ENCODE measurements at regions not wholly inside any gene's neighbourhood (a gene's known extent, or its start where the extent isn't known, plus 50 kb on each side); places are given as distances from the start of the nearest gene placed in this dataset.
"Not testable (repeated sequence)": the region's sequence is repeated elsewhere in the genome, so short reads cannot be mapped to it uniquely, and the experiment has no call there.

DNA sequence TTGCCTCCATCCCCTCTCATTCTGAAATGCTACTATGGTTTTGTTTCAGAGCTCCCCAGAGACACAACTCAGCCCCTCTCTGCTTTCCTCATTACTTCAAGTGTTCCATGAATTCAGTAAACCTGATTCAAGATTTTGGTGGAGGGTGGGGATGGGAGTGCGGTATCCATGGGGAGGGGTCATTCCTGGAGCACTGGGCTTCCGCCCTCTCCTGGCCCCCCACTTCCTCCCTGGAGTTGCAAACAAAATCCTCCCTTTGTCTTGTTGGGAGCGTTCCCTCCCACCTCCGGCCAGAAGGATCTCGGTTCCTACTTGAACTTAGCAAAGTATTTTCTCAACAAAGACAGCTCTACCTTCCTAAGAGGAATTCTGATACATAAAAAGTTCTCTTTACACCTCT is 71.8 kb upstream of the LTA4H start:
- no peaks in the 10 kb centered on the region for H3K79me1 ChIP-seq (ENCODE audit: low read length)
- no peaks in the 10 kb centered on the region for H3K36me3 ChIP-seq (ENCODE audit: control insufficient read depth, insufficient read depth, low read length)
- no peak overlapping the region for H4K8ac ChIP-seq (ENCODE audit: low read depth, low read length)
- DNase-seq, result no peak
- no peak overlapping the region for H3K4me2 ChIP-seq (ENCODE audit: low read length)
- no CpG with 5 or more reads among the region's 5 CpGs for WGBS (ENCODE audit: extremely low coverage, insufficient coverage, low lambda C conversion rate)
- H2AK5ac ChIP-seq (ENCODE audit: low read length), result no peak overlapping the region
- peaks cover 2% of the 10 kb centered on the region for H3K4me1 ChIP-seq (ENCODE audit: control insufficient read depth, low read depth, low read length)
- H3K4ac ChIP-seq (ENCODE audit: low read depth, low read length), result no peak overlapping the region
- H3K56ac ChIP-seq (ENCODE audit: low read length), result no peak overlapping the region
- H4K5ac ChIP-seq (ENCODE audit: low read length), result no peak overlapping the region
- H2BK15ac ChIP-seq (replicated peaks; ENCODE audit: low read depth), result no peak overlapping the region
- no peaks in the 10 kb centered on the region for H3K79me2 ChIP-seq (ENCODE audit: control insufficient read depth, insufficient read depth, low read length)
- H2BK120ac ChIP-seq (ENCODE audit: low read depth, low read length), result no peak overlapping the region
- no peak overlapping the region for H3K4me3 ChIP-seq (ENCODE audit: low read length)
- no peak overlapping the region for H3K23ac ChIP-seq (ENCODE audit: low read length)
- no peaks in the 10 kb centered on the region for H3K27me3 ChIP-seq (ENCODE audit: insufficient read depth, low read length, poor library complexity)
- no peak overlapping the region for H3K18ac ChIP-seq (ENCODE audit: low read length)
- no peak overlapping the region for H3K27ac ChIP-seq (ENCODE audit: low read depth, low read length)
- H3K9ac ChIP-seq (ENCODE audit: low read length), result no peak overlapping the region
- H2BK5ac ChIP-seq (ENCODE audit: low read length), result no peak overlapping the region

DNA sequence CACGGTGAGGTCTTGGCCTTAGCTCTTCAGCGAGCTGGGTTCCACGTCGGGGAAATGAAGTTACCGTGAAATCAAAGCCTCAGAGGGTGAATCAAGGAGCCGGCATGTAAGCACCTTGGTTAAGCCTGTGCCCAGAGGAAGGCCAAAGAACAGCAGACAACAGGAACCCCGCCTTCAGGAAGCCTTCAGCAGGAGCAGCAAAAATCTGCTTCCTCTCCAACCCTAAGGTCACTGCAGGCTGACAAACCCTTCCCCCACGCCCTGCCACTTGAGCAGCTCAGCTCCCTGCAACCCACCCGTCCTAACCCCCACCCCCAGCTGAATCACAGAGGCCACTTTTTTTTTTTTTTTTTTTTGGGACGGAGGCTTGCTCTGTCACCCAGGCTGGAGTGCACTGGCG is 72.9 kb upstream of the LTA4H start:
- no peak overlapping the region for H2BK5ac ChIP-seq (ENCODE audit: low read length)
- no peaks in the 10 kb centered on the region for H3K79me2 ChIP-seq (ENCODE audit: control insufficient read depth, insufficient read depth, low read length)
- H3K4me1 ChIP-seq (ENCODE audit: control insufficient read depth, low read depth, low read length), result peaks cover 2% of the 10 kb centered on the region
- no peak overlapping the region for H3K27ac ChIP-seq (ENCODE audit: low read depth, low read length)
- no peak overlapping the region for H3K9ac ChIP-seq (ENCODE audit: low read length)
- WGBS (ENCODE audit: extremely low coverage, insufficient coverage, low lambda C conversion rate), result no CpG with 5 or more reads among the region's 11 CpGs
- no peak overlapping the region for H4K8ac ChIP-seq (ENCODE audit: low read depth, low read length)
- peak; percentile 65 for DNase-seq
- H3K79me1 ChIP-seq (ENCODE audit: low read length), result no peaks in the 10 kb centered on the region
- no peak overlapping the region for H2BK15ac ChIP-seq (replicated peaks; ENCODE audit: low read depth)
- no peak overlapping the region for H4K5ac ChIP-seq (ENCODE audit: low read length)
- peak overlapping the region; percentile 32 for H3K18ac ChIP-seq (ENCODE audit: low read length)
- H3K27me3 ChIP-seq (ENCODE audit: insufficient read depth, low read length, poor library complexity), result no peaks in the 10 kb centered on the region
- H2AK5ac ChIP-seq (ENCODE audit: low read length), result no peak overlapping the region
- peak overlapping the region; percentile 60 for H3K56ac ChIP-seq (ENCODE audit: low read length)
- no peak overlapping the region for H3K4ac ChIP-seq (ENCODE audit: low read depth, low read length)
- no peak overlapping the region for H3K4me3 ChIP-seq (ENCODE audit: low read length)
- no peaks in the 10 kb centered on the region for H3K36me3 ChIP-seq (ENCODE audit: control insufficient read depth, insufficient read depth, low read length)
- no peak overlapping the region for H2BK120ac ChIP-seq (ENCODE audit: low read depth, low read length)
- no peak overlapping the region for H3K4me2 ChIP-seq (ENCODE audit: low read length)
- peak overlapping the region; percentile 45 for H3K23ac ChIP-seq (ENCODE audit: low read length)

- no CpG with 5 or more reads among the region's 31 CpGs for WGBS (ENCODE audit: extremely low coverage, insufficient coverage, low lambda C conversion rate)
- not testable (repeated sequence) for H3K4me1 ChIP-seq (ENCODE audit: control insufficient read depth, low read depth, low read length); H2BK120ac ChIP-seq (ENCODE audit: low read depth, low read length); H3K4me3 ChIP-seq (ENCODE audit: low read length); H3K4ac ChIP-seq (ENCODE audit: low read depth, low read length); H3K56ac ChIP-seq (ENCODE audit: low read length); H3K23ac ChIP-seq (ENCODE audit: low read length); H4K5ac ChIP-seq (ENCODE audit: low read length); H3K79me1 ChIP-seq (ENCODE audit: low read length); H4K8ac ChIP-seq (ENCODE audit: low read depth, low read length); H3K27ac ChIP-seq (ENCODE audit: low read depth, low read length); H2BK15ac ChIP-seq (replicated peaks; ENCODE audit: low read depth); H2BK5ac ChIP-seq (ENCODE audit: low read length); H2AK5ac ChIP-seq (ENCODE audit: low read length); H3K18ac ChIP-seq (ENCODE audit: low read length); H3K9ac ChIP-seq (ENCODE audit: low read length); H3K79me2 ChIP-seq (ENCODE audit: control insufficient read depth, insufficient read depth, low read length); H3K4me2 ChIP-seq (ENCODE audit: low read length); DNase-seq; H3K36me3 ChIP-seq (ENCODE audit: control insufficient read depth, insufficient read depth, low read length); H3K27me3 ChIP-seq (ENCODE audit: insufficient read depth, low read length, poor library complexity)
These were observed 73.6 kb upstream of the LTA4H start for GRCh38 chr12:96108941-96109340.

DNA sequence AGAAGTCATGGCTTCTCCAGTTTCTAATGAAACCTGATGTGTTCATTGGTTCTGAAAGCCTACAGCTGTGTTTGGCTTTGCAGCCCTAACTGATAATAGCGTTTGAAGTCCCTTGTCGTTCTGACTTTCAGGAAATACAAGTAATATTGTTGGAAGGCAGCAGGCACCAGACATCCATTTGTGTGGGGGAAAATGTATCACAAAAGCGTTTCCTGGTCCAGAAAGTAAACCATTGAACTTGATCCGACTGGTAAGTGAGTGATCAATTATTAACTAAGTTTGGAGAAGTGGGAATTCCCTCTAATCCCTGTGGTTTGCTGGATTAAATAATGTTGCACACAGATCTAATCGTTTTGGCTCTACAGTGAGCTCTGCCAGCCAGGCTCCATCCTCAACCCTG is 77.3 kb upstream of the LTA4H start:
- no peak overlapping the region for H3K56ac ChIP-seq (ENCODE audit: low read length)
- no peak overlapping the region for H2AK5ac ChIP-seq (ENCODE audit: low read length)
- H3K79me1 ChIP-seq (ENCODE audit: low read length), result no peaks in the 10 kb centered on the region
- no peak overlapping the region for H3K4me2 ChIP-seq (ENCODE audit: low read length)
- H3K4me1 ChIP-seq (ENCODE audit: control insufficient read depth, low read depth, low read length), result peaks cover 2% of the 10 kb centered on the region
- no peak overlapping the region for H3K27ac ChIP-seq (ENCODE audit: low read depth, low read length)
- no CpG with 5 or more reads among the region's 5 CpGs for WGBS (ENCODE audit: extremely low coverage, insufficient coverage, low lambda C conversion rate)
- H3K27me3 ChIP-seq (ENCODE audit: insufficient read depth, low read length, poor library complexity), result no peaks in the 10 kb centered on the region
- no peaks in the 10 kb centered on the region for H3K79me2 ChIP-seq (ENCODE audit: control insufficient read depth, insufficient read depth, low read length)
- H4K8ac ChIP-seq (ENCODE audit: low read depth, low read length), result no peak overlapping the region
- no peak overlapping the region for H3K18ac ChIP-seq (ENCODE audit: low read length)
- H2BK15ac ChIP-seq (replicated peaks; ENCODE audit: low read depth), result no peak overlapping the region
- H3K9ac ChIP-seq (ENCODE audit: low read length), result no peak overlapping the region
- no peak overlapping the region for H3K4ac ChIP-seq (ENCODE audit: low read depth, low read length)
- no peak overlapping the region for H2BK120ac ChIP-seq (ENCODE audit: low read depth, low read length)
- no peak overlapping the region for H4K5ac ChIP-seq (ENCODE audit: low read length)
- H3K4me3 ChIP-seq (ENCODE audit: low read length), result no peak overlapping the region
- no peak overlapping the region for H3K23ac ChIP-seq (ENCODE audit: low read length)
- DNase-seq, result no peak
- H2BK5ac ChIP-seq (ENCODE audit: low read length), result no peak overlapping the region
- no peaks in the 10 kb centered on the region for H3K36me3 ChIP-seq (ENCODE audit: control insufficient read depth, insufficient read depth, low read length)

GRCh38 chr12:96117460-96117859 is 76.7 kb upstream of the ELK3 start:
- Histone ChIP-seq H2BK5ac (ENCODE audit: low read length) (no peak overlapping the region), H3K9ac (ENCODE audit: low read length) (no peak overlapping the region), H3K79me2 (ENCODE audit: control insufficient read depth, insufficient read depth, low read length) (no peaks in the 10 kb centered on the region), H3K4me2 (ENCODE audit: low read length) (no peak overlapping the region), H2BK15ac (replicated peaks; ENCODE audit: low read depth) (no peak overlapping the region), H2BK120ac (ENCODE audit: low read depth, low read length) (no peak overlapping the region), H4K5ac (ENCODE audit: low read length) (no peak overlapping the region), H3K27me3 (ENCODE audit: insufficient read depth, low read length, poor library complexity) (no peaks in the 10 kb centered on the region), H4K8ac (ENCODE audit: low read depth, low read length) (no peak overlapping the region), H3K4ac (ENCODE audit: low read depth, low read length) (no peak overlapping the region), H3K23ac (ENCODE audit: low read length) (no peak overlapping the region), H2AK5ac (ENCODE audit: low read length) (no peak overlapping the region), H3K4me3 (ENCODE audit: low read length) (no peak overlapping the region), H3K27ac (ENCODE audit: low read depth, low read length) (no peak overlapping the region), H3K4me1 (ENCODE audit: control insufficient read depth, low read depth, low read length) (peaks cover 3% of the 10 kb centered on the region), H3K56ac (ENCODE audit: low read length) (no peak overlapping the region), H3K79me1 (ENCODE audit: low read length) (no peaks in the 10 kb centered on the region), H3K18ac (ENCODE audit: low read length) (no peak overlapping the region), H3K36me3 (ENCODE audit: control insufficient read depth, insufficient read depth, low read length) (no peaks in the 10 kb centered on the region)
- WGBS (ENCODE audit: extremely low coverage, insufficient coverage, low lambda C conversion rate), result no CpG with 5 or more reads among the region's 3 CpGs
- DNase-seq, result no peak

DNA sequence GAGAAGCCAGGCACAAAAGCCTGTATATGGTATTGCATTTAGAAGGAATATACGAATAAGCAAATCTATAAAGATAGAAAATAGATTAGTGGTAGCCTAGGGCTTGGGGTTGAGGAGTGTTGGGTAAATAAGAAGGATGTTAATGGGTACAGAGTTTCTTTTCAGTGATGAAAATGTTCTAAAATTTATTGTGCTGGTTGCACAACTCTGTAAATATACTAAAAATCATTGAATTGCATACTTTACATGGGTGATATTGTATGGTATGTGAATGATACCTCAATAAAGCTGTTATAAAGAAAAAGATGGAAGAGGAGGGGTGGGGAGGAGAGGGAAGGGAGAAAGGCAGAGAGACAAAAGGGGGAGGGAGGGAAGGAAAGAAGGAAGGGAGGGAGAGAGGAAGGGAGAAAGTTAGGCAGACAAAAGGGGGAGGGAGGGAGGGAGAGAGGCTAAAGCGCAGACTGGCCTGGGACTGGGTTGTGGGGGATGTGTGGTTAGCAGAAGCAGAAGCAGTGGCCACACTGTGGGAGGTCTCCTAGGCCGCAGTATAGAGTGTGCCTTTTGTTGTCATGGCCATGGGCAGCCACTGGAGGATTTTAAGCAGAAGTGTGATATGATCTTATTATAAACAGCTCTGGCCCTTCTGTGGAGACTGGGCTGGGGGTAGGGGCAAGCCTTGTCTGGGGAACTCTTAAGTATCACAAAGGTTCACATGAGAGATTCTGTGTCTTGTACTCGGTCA is 73.6 kb upstream of the ELK3 start:
- no peak overlapping the region for H3K56ac ChIP-seq (ENCODE audit: low read length)
- no peak overlapping the region for H4K8ac ChIP-seq (ENCODE audit: low read depth, low read length)
- no peak overlapping the region for H3K9ac ChIP-seq (ENCODE audit: low read length)
- H3K4ac ChIP-seq (ENCODE audit: low read depth, low read length), result peak overlapping the region; percentile 67
- H4K5ac ChIP-seq (ENCODE audit: low read length), result no peak overlapping the region
- H3K27ac ChIP-seq (ENCODE audit: low read depth, low read length), result no peak overlapping the region
- H3K23ac ChIP-seq (ENCODE audit: low read length), result no peak overlapping the region
- H3K4me2 ChIP-seq (ENCODE audit: low read length), result no peak overlapping the region
- H2AK5ac ChIP-seq (ENCODE audit: low read length), result no peak overlapping the region
- no peaks in the 10 kb centered on the region for H3K79me1 ChIP-seq (ENCODE audit: low read length)
- H2BK120ac ChIP-seq (ENCODE audit: low read depth, low read length), result no peak overlapping the region
- H3K79me2 ChIP-seq (ENCODE audit: control insufficient read depth, insufficient read depth, low read length), result no peaks in the 10 kb centered on the region
- H3K36me3 ChIP-seq (ENCODE audit: control insufficient read depth, insufficient read depth, low read length), result no peaks in the 10 kb centered on the region
- peak overlapping the region; percentile 20 for H3K18ac ChIP-seq (ENCODE audit: low read length)
- peak; percentile 69 for DNase-seq
- H2BK5ac ChIP-seq (ENCODE audit: low read length), result no peak overlapping the region
- no peak overlapping the region for H3K4me3 ChIP-seq (ENCODE audit: low read length)
- WGBS (ENCODE audit: extremely low coverage, insufficient coverage, low lambda C conversion rate), result no CpG with 5 or more reads among the region's 4 CpGs
- peaks cover 3% of the 10 kb centered on the region for H3K4me1 ChIP-seq (ENCODE audit: control insufficient read depth, low read depth, low read length)
- no peaks in the 10 kb centered on the region for H3K27me3 ChIP-seq (ENCODE audit: insufficient read depth, low read length, poor library complexity)
- H2BK15ac ChIP-seq (replicated peaks; ENCODE audit: low read depth), result no peak overlapping the region

Measured in mesendoderm (in vitro differentiated cells).